ENCODE measurements at regions not wholly inside any gene's neighbourhood (a gene's known extent, or its start where the extent isn't known, plus 50 kb on each side); places are given as distances from the start of the nearest gene placed in this dataset.

DNA sequence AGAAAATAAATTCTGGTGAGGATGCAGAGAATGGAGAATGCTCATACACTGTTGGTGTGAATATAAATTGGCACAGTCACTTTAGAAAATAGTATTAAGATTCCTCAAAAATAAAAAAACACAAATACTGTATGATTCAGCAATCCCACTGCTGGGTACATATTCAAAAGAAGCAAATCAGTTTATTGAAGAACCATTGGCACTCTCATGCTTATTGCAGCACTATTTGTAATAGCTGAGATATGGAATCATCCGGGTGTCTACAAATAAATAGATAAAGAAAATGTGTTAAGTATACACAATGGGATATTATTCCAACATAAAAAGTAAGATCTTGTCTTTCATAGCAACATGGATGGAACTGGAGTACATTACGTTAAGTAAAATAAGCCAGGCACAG, 579.4 kb upstream of the SEL1L start:
- no peak for FAIRE-seq
- DNase-seq (ENCODE audit: insufficient read length), result no peak
- TF ChIP-seq POLR2AphosphoS5 (IDR thresholded peaks at IDR 0.05; ENCODE audit: low read depth, low read length), result no peak
- TF ChIP-seq TAF1 (IDR thresholded peaks at IDR 0.05; ENCODE audit: borderline replicate concordance, low read depth, low read length), result no peak
- TF ChIP-seq POLR2A (IDR thresholded peaks at IDR 0.05; ENCODE audit: low read depth, low read length), result no peak

GRCh38 chr14:82113710-82114109, 580.1 kb upstream of the SEL1L start:
- no peak for FAIRE-seq
- TF ChIP-seq POLR2AphosphoS5 (IDR thresholded peaks at IDR 0.05; ENCODE audit: low read depth, low read length), result no peak
- no peak for TF ChIP-seq POLR2A (IDR thresholded peaks at IDR 0.05; ENCODE audit: low read depth, low read length)
- TF ChIP-seq TAF1 (IDR thresholded peaks at IDR 0.05; ENCODE audit: borderline replicate concordance, low read depth, low read length), result no peak
- DNase-seq (ENCODE audit: insufficient read length), result no peak

GRCh38 chr14:82116721-82117120, 583.1 kb upstream of the SEL1L start:
- TF ChIP-seq POLR2AphosphoS5 (IDR thresholded peaks at IDR 0.05; ENCODE audit: low read depth, low read length), result no peak
- TF ChIP-seq TAF1 (IDR thresholded peaks at IDR 0.05; ENCODE audit: borderline replicate concordance, low read depth, low read length), result no peak
- TF ChIP-seq POLR2A (IDR thresholded peaks at IDR 0.05; ENCODE audit: low read depth, low read length), result no peak
- FAIRE-seq (no peak), DNase-seq (ENCODE audit: insufficient read length) (no peak)

- no peak for FAIRE-seq
Measured at GRCh38 chr14:82122655-82123054, 589.0 kb upstream of the SEL1L start.

DNA sequence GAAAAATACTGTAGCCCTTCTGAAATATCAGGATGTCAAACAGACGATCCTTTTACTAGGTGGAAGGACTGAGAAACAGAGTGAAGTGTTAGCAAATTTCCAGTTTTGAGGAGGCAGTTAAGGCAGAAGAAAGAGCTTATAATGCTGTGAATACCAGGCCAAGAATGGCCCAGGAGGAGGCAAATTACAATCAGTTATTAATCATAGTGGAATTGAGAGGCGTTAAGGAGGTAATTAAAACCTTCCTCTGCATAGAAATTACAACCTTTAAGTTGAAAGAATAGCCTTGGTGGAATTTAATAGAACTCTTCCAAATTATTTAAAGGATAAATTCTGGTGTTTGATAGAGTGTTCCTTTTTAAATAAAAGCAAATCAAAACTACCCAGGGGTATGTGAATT, 590.9 kb upstream of the SEL1L start:
- no peak for TF ChIP-seq TAF1 (IDR thresholded peaks at IDR 0.05; ENCODE audit: borderline replicate concordance, low read depth, low read length)
- no peak for TF ChIP-seq POLR2A (IDR thresholded peaks at IDR 0.05; ENCODE audit: low read depth, low read length)
- TF ChIP-seq POLR2AphosphoS5 (IDR thresholded peaks at IDR 0.05; ENCODE audit: low read depth, low read length), result no peak
- no peak for DNase-seq (ENCODE audit: insufficient read length)
- no peak for FAIRE-seq

More at GRCh38 chr14:82122655-82123054, 589.0 kb upstream of the SEL1L start:
- no peak for DNase-seq (ENCODE audit: insufficient read length)
- TF ChIP-seq POLR2AphosphoS5 (IDR thresholded peaks at IDR 0.05; ENCODE audit: low read depth, low read length) (no peak), TAF1 (IDR thresholded peaks at IDR 0.05; ENCODE audit: borderline replicate concordance, low read depth, low read length) (no peak), POLR2A (IDR thresholded peaks at IDR 0.05; ENCODE audit: low read depth, low read length) (no peak)

DNA sequence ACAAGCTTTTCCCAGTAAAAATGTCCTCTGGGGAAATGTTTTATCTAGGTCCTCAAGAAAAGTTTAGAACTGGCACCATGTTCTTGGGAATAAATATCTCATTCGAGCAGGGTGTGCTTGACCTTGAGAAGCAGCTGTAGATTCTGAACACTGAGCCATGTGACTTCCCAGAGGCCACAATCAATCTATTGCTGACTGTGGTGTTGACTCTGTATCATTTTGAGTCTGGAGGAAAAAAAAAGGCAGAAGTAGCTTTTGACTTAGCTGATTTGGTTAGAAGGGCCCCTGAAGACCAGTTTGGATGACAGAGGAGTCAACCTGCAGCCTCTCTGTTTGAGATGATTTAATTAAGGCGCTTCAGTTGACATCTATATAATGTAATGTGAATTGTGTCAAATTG, 592.4 kb upstream of the SEL1L start:
- DNase-seq (ENCODE audit: insufficient read length) (no peak), FAIRE-seq (no peak)
- TF ChIP-seq TAF1 (IDR thresholded peaks at IDR 0.05; ENCODE audit: borderline replicate concordance, low read depth, low read length) (no peak), POLR2AphosphoS5 (IDR thresholded peaks at IDR 0.05; ENCODE audit: low read depth, low read length) (no peak), POLR2A (IDR thresholded peaks at IDR 0.05; ENCODE audit: low read depth, low read length) (no peak)

DNA sequence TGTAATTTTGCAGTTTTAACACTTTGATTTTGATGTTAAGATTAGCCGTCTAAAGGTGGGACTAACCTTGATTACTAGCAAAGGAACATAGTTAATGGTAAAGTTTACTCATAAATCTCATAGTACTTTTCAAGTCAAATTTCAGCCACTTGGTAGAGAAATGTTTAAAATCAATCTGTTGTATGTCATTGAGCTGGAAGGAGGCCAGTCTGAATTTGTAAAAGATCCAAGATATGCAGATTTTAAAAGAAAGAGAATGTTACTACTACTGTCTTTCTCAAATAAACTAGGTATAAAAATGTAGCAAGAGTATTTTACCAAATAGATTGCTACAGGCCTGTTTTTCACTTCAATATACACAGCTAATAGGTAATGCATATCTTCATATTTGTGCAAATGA, 600.8 kb upstream of the SEL1L start:
- DNase-seq (ENCODE audit: insufficient read length), result no peak
- TF ChIP-seq POLR2AphosphoS5 (IDR thresholded peaks at IDR 0.05; ENCODE audit: low read depth, low read length) (no peak), POLR2A (IDR thresholded peaks at IDR 0.05; ENCODE audit: low read depth, low read length) (no peak), TAF1 (IDR thresholded peaks at IDR 0.05; ENCODE audit: borderline replicate concordance, low read depth, low read length) (no peak)
- FAIRE-seq, result no peak

DNA sequence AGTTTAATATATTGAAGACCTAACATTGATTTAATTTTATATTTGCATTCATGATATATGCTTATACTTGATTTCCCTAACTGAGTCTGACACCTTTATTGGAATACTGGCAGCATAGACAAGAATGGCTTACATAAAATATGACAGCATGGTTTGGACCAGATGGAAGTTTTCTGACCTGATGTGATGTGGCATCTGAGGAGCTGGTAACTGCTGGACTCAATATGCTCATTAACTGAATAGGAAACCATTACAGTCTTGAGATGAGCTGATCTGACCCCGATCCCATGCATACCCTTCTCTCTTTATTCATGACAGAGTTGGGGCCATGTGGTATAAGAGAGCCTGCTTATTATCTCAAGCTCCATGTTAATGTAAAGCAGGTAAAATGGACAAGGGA, 604.8 kb upstream of the SEL1L start:
- TF ChIP-seq TAF1 (IDR thresholded peaks at IDR 0.05; ENCODE audit: borderline replicate concordance, low read depth, low read length), result no peak
- TF ChIP-seq POLR2A (IDR thresholded peaks at IDR 0.05; ENCODE audit: low read depth, low read length), result no peak
- TF ChIP-seq POLR2AphosphoS5 (IDR thresholded peaks at IDR 0.05; ENCODE audit: low read depth, low read length), result no peak
- DNase-seq (ENCODE audit: insufficient read length) (no peak), FAIRE-seq (no peak)

GRCh38 chr14:82146846-82147245, 613.2 kb upstream of the SEL1L start:
- no peak for TF ChIP-seq POLR2AphosphoS5 (IDR thresholded peaks at IDR 0.05; ENCODE audit: low read depth, low read length)
- no peak for TF ChIP-seq TAF1 (IDR thresholded peaks at IDR 0.05; ENCODE audit: borderline replicate concordance, low read depth, low read length)
- TF ChIP-seq POLR2A (IDR thresholded peaks at IDR 0.05; ENCODE audit: low read depth, low read length), result no peak
- no peak for FAIRE-seq
- no peak for DNase-seq (ENCODE audit: insufficient read length)

- FAIRE-seq, result no peak
- no peak for DNase-seq (ENCODE audit: insufficient read length)
- TF ChIP-seq POLR2AphosphoS5 (IDR thresholded peaks at IDR 0.05; ENCODE audit: low read depth, low read length), result no peak
- no peak for TF ChIP-seq POLR2A (IDR thresholded peaks at IDR 0.05; ENCODE audit: low read depth, low read length)
- no peak for TF ChIP-seq TAF1 (IDR thresholded peaks at IDR 0.05; ENCODE audit: borderline replicate concordance, low read depth, low read length)
Measured at GRCh38 chr14:82153689-82154088, 620.0 kb upstream of the SEL1L start.

DNA sequence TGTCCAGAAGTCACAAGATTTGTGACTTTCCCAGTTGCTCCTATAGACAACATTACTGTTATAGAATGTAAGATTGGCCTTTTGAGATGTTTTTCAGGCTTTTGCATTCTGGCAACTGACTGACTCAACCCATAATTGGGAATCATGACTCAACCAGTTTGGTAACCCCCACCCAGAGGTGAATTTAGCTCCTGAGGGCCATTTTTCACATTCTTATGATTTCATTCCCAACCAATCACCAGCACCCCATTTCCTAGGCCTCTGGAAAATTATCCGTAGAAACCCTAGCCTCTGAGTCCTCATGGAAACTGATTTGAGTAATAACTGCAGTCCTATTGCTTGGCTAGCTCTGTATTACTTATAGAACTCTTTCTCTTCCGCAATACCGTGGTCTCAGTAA, 626.0 kb upstream of the SEL1L start:
- TF ChIP-seq POLR2A (IDR thresholded peaks at IDR 0.05; ENCODE audit: low read depth, low read length) (no peak), POLR2AphosphoS5 (IDR thresholded peaks at IDR 0.05; ENCODE audit: low read depth, low read length) (no peak), TAF1 (IDR thresholded peaks at IDR 0.05; ENCODE audit: borderline replicate concordance, low read depth, low read length) (no peak)
- no peak for FAIRE-seq
- DNase-seq (ENCODE audit: insufficient read length), result no peak

GRCh38 chr14:82180139-82180538, 646.5 kb upstream of the SEL1L start:
- no peak for TF ChIP-seq POLR2AphosphoS5 (IDR thresholded peaks at IDR 0.05; ENCODE audit: low read depth, low read length)
- no peak for TF ChIP-seq TAF1 (IDR thresholded peaks at IDR 0.05; ENCODE audit: borderline replicate concordance, low read depth, low read length)
- no peak for TF ChIP-seq POLR2A (IDR thresholded peaks at IDR 0.05; ENCODE audit: low read depth, low read length)
- FAIRE-seq, result no peak

DNA sequence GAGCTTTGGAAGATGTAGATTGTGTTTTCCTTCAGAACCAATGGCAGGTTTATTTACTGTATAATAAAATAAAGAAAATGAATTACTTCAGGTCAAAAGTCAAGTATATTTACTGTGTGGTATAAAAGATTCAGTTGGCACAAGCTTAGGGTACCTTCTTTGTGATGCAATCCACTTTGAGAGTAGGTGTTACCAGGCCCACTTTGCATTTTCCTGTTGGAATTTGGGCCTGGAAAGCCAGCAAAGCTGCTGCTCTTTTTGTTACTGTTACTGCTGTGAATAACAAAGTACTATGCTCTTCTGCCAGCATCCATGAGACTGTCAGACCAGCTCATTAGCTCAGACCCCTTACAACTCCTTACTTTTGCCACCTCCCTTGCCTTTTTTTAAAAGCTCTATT, 649.0 kb upstream of the SEL1L start:
- TF ChIP-seq POLR2A (IDR thresholded peaks at IDR 0.05; ENCODE audit: low read depth, low read length) (no peak), POLR2AphosphoS5 (IDR thresholded peaks at IDR 0.05; ENCODE audit: low read depth, low read length) (no peak), TAF1 (IDR thresholded peaks at IDR 0.05; ENCODE audit: borderline replicate concordance, low read depth, low read length) (no peak)
- no peak for DNase-seq (ENCODE audit: insufficient read length)
- FAIRE-seq, result no peak

More at GRCh38 chr14:82180139-82180538, 646.5 kb upstream of the SEL1L start:
- DNase-seq (ENCODE audit: insufficient read length), result no peak
